Brain microvascular endothelial cell (primary cell): ENCODE measurements at regions not wholly inside any gene's neighbourhood (a gene's known extent, or its start where the extent isn't known, plus 50 kb on each side); places are given as distances from the start of the nearest gene placed in this dataset.

ENCODE experiments used
- DNase-seq: peaks from one replicate; pipeline ENCODE4 v3.0.0-alpha.2; 2020
- H3K27ac ChIP-seq: fragments of 250-450 bp; sonication (Bioruptor Pico); 2 replicates; pipeline ENCODE4 v1.5.1; 2020; ENCODE audit warnings: mild to moderate bottlenecking, moderate library complexity
- H3K27me3 ChIP-seq: fragments of 250-450 bp; sonication (Bioruptor Pico); replicated peaks from 2 replicates; pipeline ENCODE4 v1.5.1; 2020; ENCODE audit warnings: mild to moderate bottlenecking
- H3K36me3 ChIP-seq: fragments of 250-450 bp; sonication (Bioruptor Pico); replicated peaks from 2 replicates; pipeline ENCODE4 v1.5.1; 2020; ENCODE audit warnings: mild to moderate bottlenecking
- H3K4me3 ChIP-seq: 2 replicates; pipeline ENCODE4 v1.5.1; 2011; ENCODE audit warnings: low read depth, mild to moderate bottlenecking, control low read depth, low read length, moderate library complexity
- CTCF ChIP-seq: IDR thresholded peaks from 2 replicates; pipeline ENCODE4 v1.5.1; 2011; ENCODE audit warnings: low read depth, mild to moderate bottlenecking, moderate library complexity, low read length, control low read depth, inconsistent platforms; ENCODE audit errors: missing control alignments
- in situ Hi-C: cut with HindIII; loops from 2 replicates; pipeline ENCODE4 v1.10.0; 2017; ENCODE audit warnings: low sequenced_read_pairs, low pct_ligation_motif_present

GRCh38 chr5:57863661-57864060, 381.1 kb upstream of the ACTBL2 start:
- Histone ChIP-seq H3K36me3 (no peaks in the 10 kb centered on the region), H3K27me3 (no peaks in the 10 kb centered on the region), H3K4me3 (no peak overlapping the region), H3K27ac (no peak overlapping the region)
- no peak for TF ChIP-seq CTCF
- DNase-seq: no peak
- in situ Hi-C loops: no loop called here

- DNase-seq: no peak
- TF ChIP-seq CTCF: no peak
- Histone ChIP-seq H3K4me3 (no peak overlapping the region), H3K27me3 (no peaks in the 10 kb centered on the region), H3K27ac (no peak overlapping the region), H3K36me3 (no peaks in the 10 kb centered on the region)
- in situ Hi-C loops: no loop called here
Observed at GRCh38 chr5:57862942-57863341, 380.3 kb upstream of the ACTBL2 start.

- no peaks in the 10 kb centered on the region for H3K36me3 ChIP-seq
- DNase-seq: peak; percentile 10
- in situ Hi-C loops: no loop called here
- no peak for TF ChIP-seq CTCF
- no peak overlapping the region for H3K27ac ChIP-seq
- no peak overlapping the region for H3K4me3 ChIP-seq
- H3K27me3 ChIP-seq: no peaks in the 10 kb centered on the region
Observed at GRCh38 chr5:57862471-57862911, 379.9 kb upstream of the ACTBL2 start.

GRCh38 chr5:57859626-57860025, 377.0 kb upstream of the ACTBL2 start:
- DNase-seq: no peak
- in situ Hi-C loops: no loop called here
- Histone ChIP-seq H3K36me3 (no peaks in the 10 kb centered on the region), H3K4me3 (no peak overlapping the region), H3K27me3 (no peaks in the 10 kb centered on the region), H3K27ac (no peak overlapping the region)
- no peak for TF ChIP-seq CTCF

- H3K27me3 ChIP-seq: no peaks in the 10 kb centered on the region
- in situ Hi-C loops: no loop called here
- no peak for DNase-seq
- H3K27ac ChIP-seq: no peak overlapping the region
- H3K36me3 ChIP-seq: no peaks in the 10 kb centered on the region
- TF ChIP-seq CTCF: no peak
- H3K4me3 ChIP-seq: no peak overlapping the region
Observed at GRCh38 chr5:57858905-57859304, 376.3 kb upstream of the ACTBL2 start.

- no peak overlapping the region for H3K4me3 ChIP-seq
- H3K36me3 ChIP-seq: no peaks in the 10 kb centered on the region
- DNase-seq: no peak
- in situ Hi-C loops: no loop called here
- H3K27me3 ChIP-seq: no peaks in the 10 kb centered on the region
- TF ChIP-seq CTCF: no peak
- H3K27ac ChIP-seq: no peak overlapping the region
Observed at GRCh38 chr5:57857696-57858095, 375.1 kb upstream of the ACTBL2 start.
